ENCODE measurements at regions not wholly inside any gene's neighbourhood (a gene's known extent, or its start where the extent isn't known, plus 50 kb on each side); places are given as distances from the start of the nearest gene placed in this dataset.

- Histone ChIP-seq H3K79me2 (no peaks in the 10 kb centered on the region), H3K9me3 (ENCODE audit: control insufficient read depth, low read length) (no peaks in the 10 kb centered on the region), H3K4me2 (ENCODE audit: low read length) (no peak overlapping the region), H3K4me1 (no peaks in the 10 kb centered on the region), H3K27ac (no peak overlapping the region), H3K9ac (no peak overlapping the region), H3K36me3 (ENCODE audit: control insufficient read depth, insufficient read depth, low read length) (no peaks in the 10 kb centered on the region), H3K4me3 (ENCODE audit: low read depth, low read length) (no peak overlapping the region), H2AFZ (no peak overlapping the region), H3K27me3 (ENCODE audit: control insufficient read depth, insufficient read depth, low read length) (no peaks in the 10 kb centered on the region)
- TF ChIP-seq CTCF (IDR thresholded peaks at IDR 0.05): no peak
Observed at GRCh38 chr3:135618123-135618522, 347.4 kb upstream of the PPP2R3A start.

- Histone ChIP-seq H3K79me2 (no peaks in the 10 kb centered on the region), H3K36me3 (ENCODE audit: control insufficient read depth, insufficient read depth, low read length) (no peaks in the 10 kb centered on the region), H3K9ac (no peak overlapping the region), H2AFZ (no peak overlapping the region), H3K9me3 (ENCODE audit: control insufficient read depth, low read length) (no peaks in the 10 kb centered on the region), H3K4me2 (ENCODE audit: low read length) (no peak overlapping the region), H3K27me3 (ENCODE audit: control insufficient read depth, insufficient read depth, low read length) (no peaks in the 10 kb centered on the region), H3K4me3 (ENCODE audit: low read depth, low read length) (no peak overlapping the region), H3K4me1 (no peaks in the 10 kb centered on the region), H3K27ac (no peak overlapping the region)
- no peak for TF ChIP-seq CTCF (IDR thresholded peaks at IDR 0.05)
Observed at GRCh38 chr3:135621184-135621920, 344.2 kb upstream of the PPP2R3A start.

- H3K27ac ChIP-seq: no peak overlapping the region
- H3K79me2 ChIP-seq: no peaks in the 10 kb centered on the region
- TF ChIP-seq CTCF (IDR thresholded peaks at IDR 0.05): no peak
- H3K4me3 ChIP-seq (ENCODE audit: low read depth, low read length): no peak overlapping the region
- no peaks in the 10 kb centered on the region for H3K9me3 ChIP-seq (ENCODE audit: control insufficient read depth, low read length)
- no peaks in the 10 kb centered on the region for H3K36me3 ChIP-seq (ENCODE audit: control insufficient read depth, insufficient read depth, low read length)
- no peak overlapping the region for H3K4me2 ChIP-seq (ENCODE audit: low read length)
- no peaks in the 10 kb centered on the region for H3K27me3 ChIP-seq (ENCODE audit: control insufficient read depth, insufficient read depth, low read length)
- no peak overlapping the region for H2AFZ ChIP-seq
- no peak overlapping the region for H3K9ac ChIP-seq
- H3K4me1 ChIP-seq: no peaks in the 10 kb centered on the region
Observed at GRCh38 chr3:135622215-135622614, 343.3 kb upstream of the PPP2R3A start.

GRCh38 chr3:135622656-135623055 is 342.9 kb upstream of the PPP2R3A start:
- Histone ChIP-seq H3K79me2 (no peaks in the 10 kb centered on the region), H3K9me3 (ENCODE audit: control insufficient read depth, low read length) (no peaks in the 10 kb centered on the region), H3K4me2 (ENCODE audit: low read length) (no peak overlapping the region), H3K27ac (no peak overlapping the region), H3K4me1 (no peaks in the 10 kb centered on the region), H3K4me3 (ENCODE audit: low read depth, low read length) (no peak overlapping the region), H3K27me3 (ENCODE audit: control insufficient read depth, insufficient read depth, low read length) (no peaks in the 10 kb centered on the region), H3K9ac (no peak overlapping the region), H2AFZ (no peak overlapping the region), H3K36me3 (ENCODE audit: control insufficient read depth, insufficient read depth, low read length) (no peaks in the 10 kb centered on the region)
- TF ChIP-seq CTCF (IDR thresholded peaks at IDR 0.05): no peak

GRCh38 chr3:135623558-135623957 is 342.0 kb upstream of the PPP2R3A start:
- Histone ChIP-seq H3K9me3 (ENCODE audit: control insufficient read depth, low read length) (no peaks in the 10 kb centered on the region), H3K36me3 (ENCODE audit: control insufficient read depth, insufficient read depth, low read length) (no peaks in the 10 kb centered on the region), H3K4me1 (no peaks in the 10 kb centered on the region), H2AFZ (no peak overlapping the region), H3K9ac (no peak overlapping the region), H3K4me2 (ENCODE audit: low read length) (no peak overlapping the region), H3K4me3 (ENCODE audit: low read depth, low read length) (no peak overlapping the region), H3K27ac (no peak overlapping the region), H3K27me3 (ENCODE audit: control insufficient read depth, insufficient read depth, low read length) (no peaks in the 10 kb centered on the region), H3K79me2 (no peaks in the 10 kb centered on the region)
- no peak for TF ChIP-seq CTCF (IDR thresholded peaks at IDR 0.05)

Measured in parathyroid adenoma (tissue), 2 donors.